NCI-H1092 (cell line): ENCODE measurements at regions not wholly inside any gene's neighbourhood (a gene's known extent, or its start where the extent isn't known, plus 50 kb on each side); places are given as distances from the start of the nearest gene placed in this dataset.
"Not testable (repeated sequence)": the region's sequence is repeated elsewhere in the genome, so short reads cannot be mapped to it uniquely, and the experiment has no call there.

Experiments
- DNase-seq: peaks from one replicate; lab custom pipeline; 2025; lab: John Stamatoyannopoulos, UW

DNA sequence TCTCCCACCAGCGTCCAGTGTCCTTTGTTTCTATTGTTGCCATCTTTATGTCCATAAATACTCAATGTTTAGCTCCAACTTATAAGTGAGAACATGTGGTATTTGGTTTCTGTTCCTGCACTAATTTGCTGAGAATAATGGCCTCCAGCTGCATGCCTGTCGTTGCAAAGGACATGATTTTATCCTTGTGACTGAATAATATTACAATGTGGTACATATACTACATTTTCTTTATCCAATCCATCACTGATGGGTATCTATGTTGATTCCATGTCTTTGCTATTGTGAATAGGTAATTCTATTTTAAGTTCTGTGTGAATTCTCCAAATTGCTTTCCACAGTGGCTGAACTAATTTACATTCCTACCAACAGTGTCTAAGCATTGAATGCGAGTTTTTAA lies 578.6 kb upstream of the CA10 start:
- no peak for DNase-seq

DNA sequence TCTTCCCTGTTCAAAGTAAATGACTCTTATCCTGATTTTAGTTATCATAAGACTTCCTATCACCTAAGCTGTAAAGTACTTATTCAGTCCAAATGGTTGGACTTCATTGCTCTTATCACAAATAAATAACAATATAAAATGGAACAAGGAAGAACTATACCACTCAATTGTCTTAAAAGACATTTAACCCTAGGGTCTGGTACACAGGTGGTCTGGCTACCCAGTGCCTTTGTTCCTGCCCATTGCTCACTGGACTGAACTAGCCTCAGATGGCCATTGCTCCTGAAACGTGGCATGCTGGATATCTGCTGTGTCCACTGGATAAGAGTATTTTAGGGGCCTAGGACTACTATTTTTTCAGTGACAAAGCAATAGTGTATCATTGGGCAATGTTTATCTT lies 574.3 kb upstream of the CA10 start:
- no peak for DNase-seq

DNA sequence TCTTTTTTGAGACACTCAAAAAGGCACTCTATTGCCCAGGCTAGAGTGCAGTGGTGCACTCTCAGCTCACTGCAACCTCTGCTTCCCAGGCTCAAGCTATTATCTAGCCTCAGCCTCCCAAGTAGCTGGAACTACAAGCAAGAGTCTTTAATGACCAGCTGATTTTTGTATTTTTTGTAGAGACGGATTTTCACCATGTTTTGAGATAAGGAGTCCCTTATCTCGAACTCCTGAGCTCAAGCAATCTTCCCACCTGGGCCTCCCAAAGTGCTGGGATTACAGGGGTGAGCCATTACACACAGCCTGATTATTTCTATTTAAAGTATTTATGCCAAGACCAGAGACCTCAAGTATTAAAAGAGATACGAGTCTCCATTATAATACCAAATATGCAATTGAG lies 566.1 kb upstream of the CA10 start:
- no peak for DNase-seq

DNA sequence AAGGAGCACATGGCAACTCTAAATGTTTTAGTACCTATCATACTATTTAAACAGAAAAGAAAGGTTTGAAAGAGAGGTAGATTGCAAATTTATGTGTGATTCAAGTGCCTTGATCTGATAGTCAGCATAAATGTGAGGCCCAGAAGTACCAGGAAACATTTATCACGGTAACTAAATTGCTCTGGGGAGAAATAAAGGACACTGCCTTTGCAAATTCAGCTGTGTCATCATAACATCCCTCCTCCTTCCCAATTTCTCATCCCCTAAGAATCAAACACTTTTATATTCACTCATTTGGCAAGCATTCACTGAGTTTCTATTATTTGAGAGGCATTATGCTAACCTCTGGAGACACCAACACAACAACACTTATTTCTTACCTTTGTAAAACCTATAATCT lies 563.4 kb upstream of the CA10 start:
- DNase-seq, result no peak

DNA sequence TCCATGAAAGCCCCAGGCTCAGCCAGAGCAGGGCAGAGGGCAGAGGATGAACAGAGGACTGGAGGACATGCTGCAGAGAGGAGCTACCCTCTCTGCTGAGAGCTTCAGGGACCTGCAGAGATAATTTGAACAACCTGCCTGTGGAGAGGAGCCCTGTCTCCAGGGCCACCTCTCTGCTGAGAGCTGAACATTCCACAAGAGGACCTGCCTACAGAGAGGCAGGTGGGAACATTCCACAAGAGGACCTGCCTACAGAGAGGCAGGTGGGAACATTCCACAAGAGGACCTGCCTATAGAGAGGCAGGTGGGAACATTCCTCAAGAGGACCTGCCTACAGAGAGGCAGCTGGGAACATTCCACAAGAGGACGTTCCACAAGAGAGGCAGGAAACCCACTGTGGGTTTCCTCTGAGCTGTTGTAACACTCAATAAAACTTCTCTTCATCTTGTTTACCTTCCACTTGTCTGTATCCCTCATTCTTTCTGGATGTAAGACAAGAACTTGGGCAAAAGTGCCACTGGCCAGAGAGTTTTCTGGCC lies 551.9 kb upstream of the CA10 start:
- no peak for DNase-seq

DNA sequence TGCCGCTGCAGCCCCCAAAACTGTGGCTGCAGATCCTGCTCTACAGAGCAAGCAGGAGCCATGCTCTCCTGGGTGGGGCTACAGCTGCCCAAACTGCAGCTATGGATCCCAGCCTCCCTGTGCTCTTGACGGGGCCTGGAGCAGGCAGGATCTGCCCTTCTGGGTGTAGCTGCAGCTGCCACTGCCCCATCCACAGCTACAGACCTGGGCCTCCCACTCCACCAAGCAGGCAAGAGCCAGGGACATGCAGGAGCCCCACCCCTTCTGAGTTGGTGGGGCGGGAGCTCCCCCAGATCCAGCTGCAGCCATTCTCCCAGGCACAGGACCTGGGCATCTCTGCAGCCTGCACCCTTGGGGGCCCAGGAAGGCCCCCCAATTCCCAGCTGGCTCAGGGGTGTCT lies 551.2 kb upstream of the CA10 start:
- no peak for DNase-seq

DNA sequence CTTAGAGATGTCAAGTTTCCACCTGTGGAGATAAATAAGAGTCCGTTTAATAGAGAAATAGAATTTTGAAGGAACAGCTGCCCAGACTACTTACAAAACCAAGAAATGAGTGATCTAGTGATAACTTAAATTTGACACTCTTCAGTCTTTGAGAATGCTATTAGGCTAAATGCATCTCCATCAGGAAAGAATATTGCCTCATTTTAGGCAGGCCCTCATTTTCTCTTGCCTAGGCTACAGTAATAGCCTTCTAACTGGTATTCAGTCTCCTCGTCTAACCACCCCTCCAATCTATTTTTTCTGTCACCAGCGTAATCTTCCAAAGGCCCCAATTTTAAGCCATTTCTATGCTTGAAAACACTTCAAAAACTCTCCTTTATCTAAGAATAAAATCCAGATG lies 537.8 kb upstream of the CA10 start:
- no peak for DNase-seq

DNA sequence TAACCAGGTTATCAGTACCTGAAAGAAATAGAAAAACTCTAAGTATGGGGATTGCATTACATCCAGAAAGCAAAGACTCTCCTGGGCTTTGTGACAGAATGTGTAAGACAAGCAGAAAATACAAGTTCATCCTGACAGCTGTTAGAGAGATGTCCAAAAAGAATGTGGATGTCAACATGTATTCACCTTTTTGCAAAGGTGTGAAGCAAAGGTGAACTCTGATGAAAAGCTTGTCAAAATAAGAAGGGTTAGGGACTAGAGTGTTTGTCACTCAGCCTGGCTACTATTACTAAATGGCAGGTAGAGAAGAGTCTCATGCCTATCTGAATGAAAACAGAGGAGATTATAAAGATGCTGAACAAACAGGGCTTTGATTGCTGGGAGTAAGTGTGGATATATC lies 527.6 kb upstream of the CA10 start:
- no peak for DNase-seq

DNA sequence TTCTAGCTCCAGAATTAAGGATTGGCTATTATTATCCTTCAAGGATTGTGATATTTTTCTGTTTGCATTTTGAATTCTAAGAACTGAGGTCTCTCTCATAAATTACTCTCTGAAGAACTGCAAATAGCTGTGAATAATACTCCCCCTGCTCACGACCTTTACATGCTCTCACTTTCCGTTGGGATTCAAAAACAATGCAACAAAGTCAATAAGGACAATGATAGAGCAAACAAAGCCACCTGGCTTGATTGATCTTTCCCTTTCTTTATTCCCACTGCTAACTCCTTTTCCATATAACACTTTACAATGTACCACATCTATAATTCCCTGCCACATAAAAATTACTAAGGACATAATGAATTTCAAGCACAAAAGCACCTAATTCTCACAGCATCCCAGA lies 523.0 kb upstream of the CA10 start:
- peak; percentile 37 for DNase-seq

DNA sequence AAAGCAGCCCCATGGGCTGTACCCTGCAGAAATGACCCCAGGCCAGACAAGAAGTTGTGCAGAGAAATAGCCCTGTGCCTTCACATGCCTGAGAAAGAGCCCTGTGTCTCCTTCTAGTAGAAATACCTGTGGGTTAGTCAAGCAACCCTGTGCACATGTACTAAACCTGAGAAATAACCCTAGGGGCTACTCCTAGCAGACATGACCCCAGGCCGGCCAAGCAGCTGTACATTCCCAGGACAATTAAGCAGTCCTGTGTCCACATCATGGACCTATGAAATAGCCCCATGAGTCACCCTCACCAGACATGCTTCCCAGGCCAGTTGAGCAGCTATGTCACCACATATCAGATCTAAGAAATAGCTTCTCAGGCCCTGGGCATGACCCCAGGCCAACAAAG lies 519.7 kb upstream of the CA10 start:
- no peak for DNase-seq

DNA sequence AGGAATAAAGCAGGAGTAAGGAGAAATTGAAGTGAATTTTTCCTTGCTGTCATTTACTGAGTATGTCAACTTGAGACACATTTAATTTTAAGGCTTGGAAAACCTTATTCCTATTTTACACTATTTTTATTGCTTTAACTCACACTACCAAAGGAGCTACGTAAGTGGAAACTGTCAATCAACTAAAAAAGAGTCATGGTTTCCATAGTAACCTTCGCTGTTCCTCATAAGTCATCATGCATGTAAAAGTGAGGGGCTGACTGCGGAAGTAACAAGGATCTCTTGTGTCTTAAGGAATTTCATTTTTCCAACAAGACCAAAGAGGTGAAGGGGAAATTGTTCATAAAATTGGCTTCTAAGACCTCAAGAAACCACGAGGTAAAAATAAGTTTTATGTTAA lies 516.2 kb upstream of the CA10 start:
- DNase-seq, result no peak

DNA sequence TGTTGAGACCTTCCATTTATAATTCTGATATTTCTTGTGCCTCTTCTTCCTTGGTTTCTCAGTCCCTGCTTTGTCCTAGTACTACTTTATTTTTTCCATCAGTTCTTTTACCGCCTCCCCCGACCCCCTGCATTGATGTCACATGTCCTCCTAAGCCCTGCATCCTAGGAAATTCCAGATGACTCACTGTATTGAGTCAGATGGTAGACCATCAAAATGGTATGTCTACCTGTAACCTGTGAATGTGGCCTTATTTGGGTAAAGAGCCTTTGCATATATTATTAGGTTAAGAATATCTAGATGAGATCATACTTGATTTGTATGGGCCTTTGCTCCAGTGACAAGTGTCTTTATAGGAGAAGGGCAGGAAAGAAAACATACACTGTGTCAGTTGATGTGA lies 515.3 kb upstream of the CA10 start:
- no peak for DNase-seq

DNA sequence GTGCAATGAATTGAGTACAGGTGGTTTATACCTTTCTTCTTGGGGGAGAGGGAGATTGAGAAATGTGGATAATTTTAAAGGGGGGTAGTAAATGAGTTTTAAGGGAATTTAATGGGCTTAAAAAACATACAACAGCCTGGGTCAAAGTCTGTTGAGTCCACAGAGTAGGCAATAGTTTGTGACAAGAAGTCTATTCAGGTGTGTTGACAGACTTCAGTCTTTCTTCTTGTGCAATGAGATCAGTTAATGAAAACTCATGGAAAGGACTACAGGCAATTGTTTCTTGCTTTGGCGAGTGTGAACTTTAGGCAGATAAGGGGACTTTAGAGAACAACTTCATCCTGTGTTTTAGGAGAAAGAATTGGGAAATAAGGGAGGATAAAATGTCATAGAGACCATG lies 507.8 kb upstream of the CA10 start:
- DNase-seq, result no peak

DNA sequence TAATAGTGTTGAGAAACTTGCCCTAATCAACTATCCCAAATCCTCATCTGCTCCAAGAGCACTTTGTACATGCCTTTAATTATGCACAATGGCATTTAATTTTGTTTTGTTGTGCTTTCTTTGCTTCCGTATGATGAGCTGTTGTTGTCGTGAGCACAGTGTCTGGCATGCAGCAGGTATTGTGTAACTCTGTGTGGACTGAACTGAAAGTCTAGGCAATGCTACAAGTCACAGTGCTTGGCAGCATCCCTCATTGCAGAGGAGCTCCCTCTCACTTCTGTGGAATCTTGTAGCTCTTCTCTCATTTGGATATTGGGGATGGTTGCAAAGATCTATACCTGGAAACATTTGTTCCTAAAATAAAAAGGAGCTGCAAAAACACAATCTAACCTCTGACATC lies 502.2 kb upstream of the CA10 start:
- no peak for DNase-seq

DNA sequence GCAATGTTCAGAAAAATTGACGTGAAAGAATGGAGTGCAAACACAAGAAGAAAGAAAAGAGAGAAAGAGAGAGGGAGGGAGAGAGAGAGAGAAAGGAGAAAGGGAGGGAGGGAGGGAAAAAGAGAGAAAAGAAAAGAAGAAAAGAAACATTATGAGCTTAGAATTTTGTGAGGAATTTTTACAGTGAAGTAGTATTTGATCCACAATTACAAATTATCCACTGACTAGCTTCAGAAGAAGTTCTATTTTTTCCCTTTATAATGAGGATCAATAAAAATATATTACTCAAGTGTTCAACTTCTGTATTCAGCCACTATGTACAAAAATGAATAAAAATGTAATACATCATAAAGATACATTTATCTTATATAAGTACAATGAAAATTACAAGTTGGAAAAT lies 494.5 kb upstream of the CA10 start:
- DNase-seq, result no peak

DNA sequence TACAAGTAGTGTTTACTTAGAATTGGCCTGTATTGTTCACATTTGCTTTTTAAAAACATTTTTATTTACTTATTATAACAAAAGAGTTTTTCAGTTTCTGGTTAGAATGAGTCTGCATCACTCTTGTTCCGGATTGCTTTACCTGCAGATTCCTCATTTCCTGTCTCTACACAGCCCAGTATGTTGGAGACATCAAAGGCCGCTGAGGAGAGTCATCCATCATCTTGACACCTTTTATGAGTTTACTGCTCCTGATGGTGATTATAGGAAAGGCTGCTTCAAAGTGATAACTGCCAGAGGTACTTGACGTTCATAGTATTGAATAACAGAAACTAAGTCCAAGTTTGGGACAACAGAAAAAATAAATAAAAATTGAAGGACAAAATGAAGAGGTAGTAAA lies 490.5 kb upstream of the CA10 start:
- no peak for DNase-seq

DNA sequence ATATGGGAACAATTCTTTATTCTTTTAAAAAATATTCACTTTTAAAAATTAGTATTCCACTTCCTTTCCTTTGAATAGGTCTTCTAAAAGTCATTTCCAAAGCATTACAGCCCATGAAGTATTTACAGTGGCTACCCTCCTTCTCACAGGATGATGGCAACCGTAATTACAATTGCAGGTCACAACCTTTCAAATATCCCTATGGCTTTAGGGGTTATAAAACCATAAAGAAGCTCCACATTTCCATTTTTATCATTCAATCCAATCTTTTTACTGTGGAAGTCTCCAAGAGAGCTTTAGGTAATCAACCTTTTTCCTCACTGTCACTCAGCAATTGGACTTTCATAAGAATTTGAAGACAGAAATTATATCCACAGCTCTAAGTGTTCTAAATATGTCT lies 488.9 kb upstream of the CA10 start:
- DNase-seq, result no peak

DNA sequence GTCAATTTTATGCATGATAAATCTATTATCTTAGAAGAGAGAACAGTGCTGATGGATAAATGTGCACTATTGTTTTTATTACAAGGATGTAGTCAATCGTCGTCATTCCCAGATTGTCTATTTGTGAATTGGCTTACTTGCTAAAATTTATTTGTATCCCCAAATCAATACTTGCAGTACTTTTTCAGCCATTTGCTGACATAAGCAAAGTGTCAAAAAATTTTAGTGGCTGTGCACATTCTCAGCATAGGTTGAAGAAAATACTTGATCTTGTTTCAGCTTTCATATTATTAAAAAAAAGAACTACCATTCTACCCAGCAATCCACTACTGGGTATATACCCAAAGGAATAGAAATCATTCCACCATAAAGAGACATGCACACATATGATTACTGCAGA lies 477.9 kb upstream of the CA10 start:
- DNase-seq, result no peak

DNA sequence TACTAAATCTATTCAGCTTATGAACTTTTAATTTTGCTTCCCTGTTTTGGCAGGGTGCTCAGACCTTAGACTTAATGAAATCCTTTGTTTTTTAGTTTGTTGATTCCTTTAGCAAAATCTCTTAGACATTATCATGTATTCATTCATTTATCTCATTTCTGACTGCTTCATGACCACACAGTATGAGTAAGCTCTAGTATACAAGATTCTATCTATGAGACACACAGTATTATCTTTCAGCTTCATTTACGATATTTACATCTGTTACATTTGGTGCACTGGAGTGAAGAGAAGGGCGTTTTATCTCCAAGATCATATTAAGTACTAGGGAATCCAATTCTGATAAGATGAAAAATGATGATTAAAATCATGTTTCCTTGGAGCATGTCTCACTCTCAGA lies 448.1 kb upstream of the CA10 start:
- DNase-seq, result no peak

DNA sequence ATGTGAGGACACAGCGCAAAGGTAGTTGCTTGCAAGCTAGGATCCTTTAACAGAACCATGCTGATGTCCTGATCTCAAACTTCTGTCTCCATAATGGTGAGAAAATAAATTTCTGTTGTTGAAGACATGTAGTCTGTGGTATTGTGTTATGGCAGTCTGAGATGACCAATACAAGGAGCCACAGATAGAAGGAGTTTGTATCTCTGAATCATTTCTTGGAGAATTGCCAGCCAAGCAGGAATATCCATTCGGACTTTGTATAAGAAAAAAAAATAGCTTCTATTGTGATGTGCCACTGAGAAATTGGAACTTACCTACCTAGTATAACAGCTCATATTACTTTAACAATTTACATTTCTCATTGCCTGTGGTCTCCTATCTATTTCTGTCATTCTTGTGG lies 447.6 kb upstream of the CA10 start:
- no peak for DNase-seq

DNA sequence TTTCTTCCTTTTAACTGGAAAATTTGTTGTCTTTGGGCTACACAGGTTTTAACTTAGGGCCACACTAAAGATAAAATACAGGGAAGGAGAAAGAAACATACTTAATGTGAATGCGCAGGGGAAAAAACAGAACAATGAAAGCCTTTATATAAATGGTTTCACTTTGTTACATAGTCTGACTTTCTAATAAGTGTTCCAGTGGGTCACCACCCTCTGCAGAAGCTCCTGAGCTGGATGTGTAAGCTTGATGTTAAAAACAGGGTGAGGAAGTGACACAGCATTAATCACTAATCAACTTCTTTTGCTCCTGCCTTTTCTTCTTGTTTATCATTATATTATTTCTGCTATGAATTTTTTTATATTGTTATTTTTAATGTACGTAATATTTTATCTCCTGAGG lies 445.6 kb upstream of the CA10 start:
- no peak for DNase-seq

DNA sequence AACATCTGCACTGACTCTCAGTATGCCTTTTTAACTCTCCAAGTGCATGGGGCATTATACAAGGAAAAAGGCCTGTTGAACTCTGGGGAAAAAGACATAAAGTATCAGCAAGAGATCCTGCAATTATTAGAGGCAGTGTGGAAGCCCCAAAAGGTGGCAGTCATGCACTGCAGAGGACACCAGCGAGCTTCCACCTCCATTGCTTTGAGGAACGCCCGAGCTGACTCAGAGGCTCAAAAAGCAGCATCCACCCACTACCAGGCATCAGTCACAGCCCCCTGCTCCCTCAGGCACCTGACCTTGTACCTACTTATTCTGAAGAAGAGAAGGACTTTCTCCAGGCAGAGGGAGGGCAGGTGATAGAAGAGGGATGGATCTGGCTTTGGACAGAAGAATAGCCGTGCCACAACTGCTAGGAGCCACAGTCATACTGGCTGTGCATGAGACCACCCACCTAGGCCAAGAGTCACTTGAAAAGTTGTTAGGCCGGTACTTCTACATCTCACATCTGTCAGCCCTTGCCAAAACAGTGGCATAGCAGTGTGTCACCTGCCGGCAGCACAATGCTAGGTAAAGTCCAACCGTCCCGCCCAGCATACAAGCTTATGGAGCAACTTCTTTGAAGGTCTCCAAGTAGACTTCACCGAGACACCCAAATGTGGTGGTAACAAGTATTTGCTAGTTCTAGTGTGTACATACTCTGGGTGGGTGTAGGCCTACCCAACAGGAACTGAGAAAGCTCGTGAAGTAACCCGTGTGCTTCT lies 439.1 kb upstream of the CA10 start:
- not testable (repeated sequence) for DNase-seq

DNA sequence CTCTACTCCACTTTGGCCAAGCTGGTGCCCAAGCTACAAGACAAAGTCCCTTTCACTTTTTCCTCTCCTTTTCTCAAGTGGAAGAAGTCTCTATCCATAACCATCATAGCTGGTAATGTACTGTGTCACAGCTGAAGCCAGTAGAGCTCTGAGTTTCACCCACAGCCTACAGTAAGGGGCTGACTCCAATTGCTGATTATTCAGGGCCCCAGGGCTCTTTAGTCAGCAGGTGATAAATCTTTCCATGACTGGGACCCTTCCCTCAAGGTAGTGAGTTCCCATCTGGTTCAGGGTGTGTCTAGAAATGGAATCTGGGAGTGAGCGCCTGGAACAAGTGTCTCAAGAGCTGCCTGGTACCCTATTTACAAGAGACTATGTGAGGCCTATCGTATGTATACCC lies 436.0 kb upstream of the CA10 start:
- no peak for DNase-seq

DNA sequence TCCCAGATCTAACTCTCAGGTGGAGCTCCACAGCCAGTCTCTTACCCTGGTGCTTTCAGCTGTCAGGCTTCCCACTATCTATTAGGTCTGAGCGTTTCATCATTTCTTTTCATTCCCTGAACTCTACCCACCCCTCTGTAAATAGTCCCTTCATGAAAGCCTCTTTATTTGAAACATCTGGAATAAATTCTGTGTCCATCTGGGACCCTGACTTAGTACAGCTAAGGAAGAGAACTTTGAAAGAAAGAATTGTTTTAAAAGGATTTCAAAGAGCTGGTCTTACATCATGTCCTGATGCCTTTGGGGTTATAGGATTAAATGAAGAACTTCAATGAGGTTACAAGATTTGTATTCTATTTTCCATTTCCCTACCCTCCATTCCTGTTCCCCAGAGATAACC lies 388.5 kb upstream of the CA10 start:
- no peak for DNase-seq
